Immature natural killer cell (primary cell): ENCODE measurements at regions not wholly inside any gene's neighbourhood (a gene's known extent, or its start where the extent isn't known, plus 50 kb on each side); places are given as distances from the start of the nearest gene placed in this dataset.

Experiments
- DNase-seq, 3 donors: peaks; one replicate each; pipeline ENCODE4 v3.0.0; 2022; ENCODE audit warnings: mixed read lengths in 1 of 3
- H3K27ac Mint-ChIP-seq, 6 donors: one replicate each; pipeline ENCODE4 v1.8.0; 2020; ENCODE audit warnings: mixed read lengths in 6 of 6, mild to moderate bottlenecking in 5 of 6, inconsistent platforms in 4 of 6, moderate library complexity in 3 of 6
- H3K27me3 Mint-ChIP-seq, 3 donors: one replicate each; pipeline ENCODE4 v1.8.0; 2020 to 2021; ENCODE audit warnings: low read depth in 3 of 3, mild to moderate bottlenecking in 3 of 3, mixed read lengths in 3 of 3, moderate library complexity in 3 of 3, inconsistent platforms in 1 of 3
- H3K36me3 Mint-ChIP-seq, 3 donors: one replicate each; pipeline ENCODE4 v1.8.0; 2020; ENCODE audit warnings: mixed read lengths in 3 of 3, inconsistent platforms in 2 of 3, mild to moderate bottlenecking in 2 of 3
- H3K4me1 Mint-ChIP-seq, 2 donors: one replicate each; pipeline ENCODE4 v1.8.0; 2020; ENCODE audit warnings: inconsistent platforms in 2 of 2, mild to moderate bottlenecking in 2 of 2, mixed read lengths in 2 of 2, moderate library complexity in 1 of 2
- H3K4me3 Mint-ChIP-seq, 5 donors: one replicate each; pipeline ENCODE4 v1.8.0; 2020; ENCODE audit warnings: mild to moderate bottlenecking in 5 of 5, mixed read lengths in 5 of 5, inconsistent platforms in 3 of 5, moderate library complexity in 3 of 5
- H3K9me3 Mint-ChIP-seq, 6 donors: one replicate each; pipeline ENCODE4 v1.8.0; 2020; ENCODE audit warnings: mild to moderate bottlenecking in 6 of 6, mixed read lengths in 6 of 6, inconsistent platforms in 4 of 6, moderate library complexity in 3 of 6

GRCh38 chr7:131112431-131112830 lies 215.2 kb upstream of the MKLN1 start:
- peaks cover 33 to 34% of the 10 kb centered on the region in 2 donors for H3K4me1 Mint-ChIP-seq
- peaks cover 0 to 4% (median 0%) of the 10 kb centered on the region in 3 donors for H3K36me3 Mint-ChIP-seq
- H3K27ac Mint-ChIP-seq = peak overlapping the region in 5 of 6 donors; percentile 44 to 100 (median 75)
- H3K4me3 Mint-ChIP-seq = no peak overlapping the region
- peaks cover 25 to 33% (median 33%) of the 10 kb centered on the region in 3 donors for H3K27me3 Mint-ChIP-seq
- peaks cover 0 to 2% (median 0%) of the 10 kb centered on the region in 6 donors for H3K9me3 Mint-ChIP-seq
- DNase-seq = no peak

GRCh38 chr7:131115340-131115739 lies 212.3 kb upstream of the MKLN1 start:
- Mint-ChIP-seq H3K27ac (peak overlapping the region in 2 of 6 donors; percentile 6 to 19), H3K36me3 (peaks cover 0 to 3% (median 0%) of the 10 kb centered on the region in 3 donors), H3K4me1 (peaks cover 12% of the 10 kb centered on the region in 2 donors), H3K27me3 (peaks cover 9 to 13% (median 9%) of the 10 kb centered on the region in 3 donors), H3K9me3 (peaks cover 0 to 4% (median 0%) of the 10 kb centered on the region in 6 donors), H3K4me3 (no peak overlapping the region)
- DNase-seq = no peak

- no peak overlapping the region for H3K4me3 Mint-ChIP-seq
- no peaks in the 10 kb centered on the region for H3K4me1 Mint-ChIP-seq
- H3K9me3 Mint-ChIP-seq = peaks cover 0 to 6% (median 1%) of the 10 kb centered on the region in 6 donors
- no peak overlapping the region for H3K27ac Mint-ChIP-seq
- peaks cover 0 to 8% (median 3%) of the 10 kb centered on the region in 3 donors for H3K27me3 Mint-ChIP-seq
- no peak for DNase-seq
- H3K36me3 Mint-ChIP-seq = peaks cover 0 to 7% (median 0%) of the 10 kb centered on the region in 3 donors
Observed at GRCh38 chr7:131117439-131117838, 210.2 kb upstream of the MKLN1 start.

GRCh38 chr7:131119381-131119780 lies 208.3 kb upstream of the MKLN1 start:
- no peak overlapping the region for H3K4me3 Mint-ChIP-seq
- peaks cover 0 to 4% (median 2%) of the 10 kb centered on the region in 3 donors for H3K27me3 Mint-ChIP-seq
- peaks cover 0 to 7% (median 0%) of the 10 kb centered on the region in 3 donors for H3K36me3 Mint-ChIP-seq
- no peaks in the 10 kb centered on the region for H3K4me1 Mint-ChIP-seq
- no peak for DNase-seq
- peaks cover 0 to 6% (median 1%) of the 10 kb centered on the region in 6 donors for H3K9me3 Mint-ChIP-seq
- H3K27ac Mint-ChIP-seq = no peak overlapping the region

GRCh38 chr7:131122394-131122793 lies 205.3 kb upstream of the MKLN1 start:
- Mint-ChIP-seq H3K9me3 (peaks cover 0 to 4% (median 1%) of the 10 kb centered on the region in 6 donors), H3K27me3 (peaks cover 0 to 4% (median 2%) of the 10 kb centered on the region in 3 donors), H3K27ac (no peak overlapping the region), H3K36me3 (peaks cover 0 to 7% (median 0%) of the 10 kb centered on the region in 3 donors), H3K4me3 (no peak overlapping the region), H3K4me1 (no peaks in the 10 kb centered on the region)
- no peak for DNase-seq

- no peaks in the 10 kb centered on the region for H3K4me1 Mint-ChIP-seq
- no peak overlapping the region for H3K27ac Mint-ChIP-seq
- no peak overlapping the region for H3K4me3 Mint-ChIP-seq
- peaks cover 0 to 4% (median 0%) of the 10 kb centered on the region in 3 donors for H3K36me3 Mint-ChIP-seq
- H3K27me3 Mint-ChIP-seq = peaks cover 0 to 2% (median 0%) of the 10 kb centered on the region in 3 donors
- no peak for DNase-seq
- H3K9me3 Mint-ChIP-seq = peaks cover 0 to 4% (median 0%) of the 10 kb centered on the region in 6 donors
Observed at GRCh38 chr7:131124001-131124629, 203.6 kb upstream of the MKLN1 start.

GRCh38 chr7:131124867-131125266 lies 202.8 kb upstream of the MKLN1 start:
- H3K27me3 Mint-ChIP-seq = peaks cover 0 to 2% (median 0%) of the 10 kb centered on the region in 3 donors
- DNase-seq = no peak
- peaks cover 0 to 4% (median 0%) of the 10 kb centered on the region in 3 donors for H3K36me3 Mint-ChIP-seq
- no peak overlapping the region for H3K27ac Mint-ChIP-seq
- H3K4me1 Mint-ChIP-seq = no peaks in the 10 kb centered on the region
- peaks cover 0 to 3% (median 0%) of the 10 kb centered on the region in 6 donors for H3K9me3 Mint-ChIP-seq
- no peak overlapping the region for H3K4me3 Mint-ChIP-seq

GRCh38 chr7:131130324-131130723 lies 197.4 kb upstream of the MKLN1 start:
- no peaks in the 10 kb centered on the region for H3K9me3 Mint-ChIP-seq
- no peak for DNase-seq
- H3K27ac Mint-ChIP-seq = no peak overlapping the region
- no peaks in the 10 kb centered on the region for H3K4me1 Mint-ChIP-seq
- no peak overlapping the region for H3K4me3 Mint-ChIP-seq
- no peaks in the 10 kb centered on the region for H3K36me3 Mint-ChIP-seq
- no peaks in the 10 kb centered on the region for H3K27me3 Mint-ChIP-seq

- H3K9me3 Mint-ChIP-seq = no peaks in the 10 kb centered on the region
- DNase-seq = no peak
- H3K36me3 Mint-ChIP-seq = no peaks in the 10 kb centered on the region
- peak overlapping the region in 1 of 6 donors; percentile 1 for H3K27ac Mint-ChIP-seq
- no peaks in the 10 kb centered on the region for H3K4me1 Mint-ChIP-seq
- H3K27me3 Mint-ChIP-seq = no peaks in the 10 kb centered on the region
- no peak overlapping the region for H3K4me3 Mint-ChIP-seq
Observed at GRCh38 chr7:131131012-131131745, 196.5 kb upstream of the MKLN1 start.

GRCh38 chr7:131131746-131132431 lies 195.8 kb upstream of the MKLN1 start:
- H3K9me3 Mint-ChIP-seq = no peaks in the 10 kb centered on the region
- H3K4me1 Mint-ChIP-seq = no peaks in the 10 kb centered on the region
- H3K27ac Mint-ChIP-seq = peak overlapping the region in 1 of 6 donors; percentile 1
- DNase-seq = no peak
- no peaks in the 10 kb centered on the region for H3K27me3 Mint-ChIP-seq
- no peaks in the 10 kb centered on the region for H3K36me3 Mint-ChIP-seq
- H3K4me3 Mint-ChIP-seq = no peak overlapping the region

GRCh38 chr7:131139462-131139861 lies 188.2 kb upstream of the MKLN1 start:
- no peaks in the 10 kb centered on the region for H3K4me1 Mint-ChIP-seq
- no peak overlapping the region for H3K4me3 Mint-ChIP-seq
- no peaks in the 10 kb centered on the region for H3K9me3 Mint-ChIP-seq
- no peaks in the 10 kb centered on the region for H3K36me3 Mint-ChIP-seq
- DNase-seq = no peak
- H3K27ac Mint-ChIP-seq = no peak overlapping the region
- H3K27me3 Mint-ChIP-seq = peaks cover 0 to 2% (median 0%) of the 10 kb centered on the region in 3 donors

- Mint-ChIP-seq H3K4me3 (no peak overlapping the region), H3K27me3 (peaks cover 0 to 2% (median 0%) of the 10 kb centered on the region in 3 donors), H3K27ac (no peak overlapping the region), H3K9me3 (no peaks in the 10 kb centered on the region), H3K4me1 (no peaks in the 10 kb centered on the region), H3K36me3 (no peaks in the 10 kb centered on the region)
- no peak for DNase-seq
Observed at GRCh38 chr7:131141443-131141967, 186.2 kb upstream of the MKLN1 start.

GRCh38 chr7:131143869-131144268 lies 183.8 kb upstream of the MKLN1 start:
- Mint-ChIP-seq H3K4me3 (no peak overlapping the region), H3K9me3 (no peaks in the 10 kb centered on the region), H3K27me3 (peaks cover 0 to 2% (median 0%) of the 10 kb centered on the region in 3 donors), H3K36me3 (no peaks in the 10 kb centered on the region), H3K4me1 (no peaks in the 10 kb centered on the region), H3K27ac (no peak overlapping the region)
- no peak for DNase-seq

GRCh38 chr7:131145026-131145425 lies 182.7 kb upstream of the MKLN1 start:
- H3K9me3 Mint-ChIP-seq = no peaks in the 10 kb centered on the region
- no peak for DNase-seq
- no peaks in the 10 kb centered on the region for H3K36me3 Mint-ChIP-seq
- H3K27ac Mint-ChIP-seq = no peak overlapping the region
- peaks cover 0 to 2% (median 0%) of the 10 kb centered on the region in 3 donors for H3K27me3 Mint-ChIP-seq
- H3K4me3 Mint-ChIP-seq = no peak overlapping the region
- no peaks in the 10 kb centered on the region for H3K4me1 Mint-ChIP-seq
